Esophagus muscularis mucosa (tissue), 4 donors: ENCODE measurements at regions not wholly inside any gene's neighbourhood (a gene's known extent, or its start where the extent isn't known, plus 50 kb on each side); places are given as distances from the start of the nearest gene placed in this dataset.

Source experiments
- EP300 ChIP-seq: sonication (generic); formaldehyde crosslinking; IDR thresholded peaks from one replicate; pipeline ENCODE4 v1.6.1; 2017; ENCODE audit warnings: antibody characterized with exemption
- POLR2A ChIP-seq: fragments of 450-650 bp; IDR thresholded peaks from one replicate; pipeline ENCODE4 v1.6.1; 2017; ENCODE audit warnings: antibody characterized with exemption, moderate library complexity, mild to moderate bottlenecking, low read depth
- TF ChIP-seq, protein P1 (sequence below), 3 experiments: fragments of 200-600 bp in 2 of 3; fragments of 450-650 bp in 1 of 3; sonication (generic) in 2 of 3; IDR thresholded peaks; one replicate each; pipeline ENCODE4 v1.5.1; 2017 to 2019; ENCODE audit warnings: antibody characterized with exemption in 3 of 3, mild to moderate bottlenecking in 2 of 3, moderate library complexity in 1 of 3

DNA sequence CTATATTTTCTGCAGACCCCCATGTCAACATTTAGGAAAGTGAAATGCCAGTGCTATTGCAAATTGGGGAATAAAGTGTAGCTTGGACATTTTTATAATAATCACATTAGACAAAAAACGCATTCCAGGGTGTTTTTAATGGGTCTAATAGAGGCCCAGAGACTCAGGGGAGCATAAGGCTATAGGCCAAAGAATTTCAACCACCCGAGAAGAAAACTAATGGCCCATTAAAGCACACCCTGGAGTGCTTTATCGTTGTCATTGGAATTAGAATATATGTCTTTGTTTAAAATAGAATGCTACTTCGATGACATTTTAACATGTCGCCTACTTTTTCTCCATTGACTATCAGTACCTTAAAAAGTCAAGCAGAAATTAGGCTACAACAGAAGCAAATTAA, 414.1 kb upstream of the CDH8 start:
- no peak for TF ChIP-seq POLR2A
- TF ChIP-seq, protein P1, sequence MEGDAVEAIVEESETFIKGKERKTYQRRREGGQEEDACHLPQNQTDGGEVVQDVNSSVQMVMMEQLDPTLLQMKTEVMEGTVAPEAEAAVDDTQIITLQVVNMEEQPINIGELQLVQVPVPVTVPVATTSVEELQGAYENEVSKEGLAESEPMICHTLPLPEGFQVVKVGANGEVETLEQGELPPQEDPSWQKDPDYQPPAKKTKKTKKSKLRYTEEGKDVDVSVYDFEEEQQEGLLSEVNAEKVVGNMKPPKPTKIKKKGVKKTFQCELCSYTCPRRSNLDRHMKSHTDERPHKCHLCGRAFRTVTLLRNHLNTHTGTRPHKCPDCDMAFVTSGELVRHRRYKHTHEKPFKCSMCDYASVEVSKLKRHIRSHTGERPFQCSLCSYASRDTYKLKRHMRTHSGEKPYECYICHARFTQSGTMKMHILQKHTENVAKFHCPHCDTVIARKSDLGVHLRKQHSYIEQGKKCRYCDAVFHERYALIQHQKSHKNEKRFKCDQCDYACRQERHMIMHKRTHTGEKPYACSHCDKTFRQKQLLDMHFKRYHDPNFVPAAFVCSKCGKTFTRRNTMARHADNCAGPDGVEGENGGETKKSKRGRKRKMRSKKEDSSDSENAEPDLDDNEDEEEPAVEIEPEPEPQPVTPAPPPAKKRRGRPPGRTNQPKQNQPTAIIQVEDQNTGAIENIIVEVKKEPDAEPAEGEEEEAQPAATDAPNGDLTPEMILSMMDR (IDR thresholded peaks at IDR 0.05), result no peak
- no peak for TF ChIP-seq EP300
